Stimulated activated naive B cell treated with anti-CD40 and anti-IgM and Interleukin-4, amounts not matched to agents 10 μg/mL and 1 μg/mL and 100 μg/mL, for 72 hours (primary cell): ENCODE measurements at regions not wholly inside any gene's neighbourhood (a gene's known extent, or its start where the extent isn't known, plus 50 kb on each side); places are given as distances from the start of the nearest gene placed in this dataset.

Experiments used
- ATAC-seq, 2 donors: fragments of 150-1000 bp; cut with Tn5 transposase; replicated peaks; 2 replicates each; pipeline ENCODE4 v1.10.0; 2021; ENCODE audit warnings: moderate library complexity in 1 of 2
- DNase-seq: peaks from one replicate; pipeline ENCODE4 v3.0.0; 2021
- H3K27ac Mint-ChIP-seq: one replicate; pipeline ENCODE4 v1.8.0; 2022; ENCODE audit warnings: mild to moderate bottlenecking, mixed read lengths
- H3K27me3 Mint-ChIP-seq, 2 donors: one replicate each; pipeline ENCODE4 v1.8.0; 2022; ENCODE audit warnings: mixed read lengths in 2 of 2
- H3K36me3 Mint-ChIP-seq, 2 donors: one replicate each; pipeline ENCODE4 v1.8.0; 2022; ENCODE audit warnings: mixed read lengths in 2 of 2, mild to moderate bottlenecking in 1 of 2
- H3K4me1 Mint-ChIP-seq, 2 donors: one replicate each; pipeline ENCODE4 v1.8.0; 2022; ENCODE audit warnings: mixed read lengths in 2 of 2, mild to moderate bottlenecking in 1 of 2
- H3K4me3 Mint-ChIP-seq, 2 donors: one replicate each; pipeline ENCODE4 v1.8.0; 2022; ENCODE audit warnings: mild to moderate bottlenecking in 2 of 2, mixed read lengths in 2 of 2, moderate library complexity in 1 of 2
- H3K9me3 Mint-ChIP-seq, 2 donors: one replicate each; pipeline ENCODE4 v1.8.0; 2022; ENCODE audit warnings: mixed read lengths in 2 of 2, mild to moderate bottlenecking in 1 of 2

GRCh38 chr2:88320076-88320773 lies 132.3 kb downstream of the FOXI3 start:
- H3K9me3 Mint-ChIP-seq, result peaks cover 4% of the 10 kb centered on the region in 2 donors
- H3K4me1 Mint-ChIP-seq, result no peaks in the 10 kb centered on the region
- H3K36me3 Mint-ChIP-seq, result no peaks in the 10 kb centered on the region
- no peak for ATAC-seq
- no peak overlapping the region for H3K4me3 Mint-ChIP-seq
- H3K27me3 Mint-ChIP-seq, result peaks cover 22 to 40% of the 10 kb centered on the region in 2 donors
- no peak for DNase-seq
- H3K27ac Mint-ChIP-seq, result no peak overlapping the region

- Mint-ChIP-seq H3K9me3 (peaks cover 4 to 8% of the 10 kb centered on the region in 2 donors), H3K4me3 (no peak overlapping the region), H3K27me3 (peaks cover 14 to 28% of the 10 kb centered on the region in 2 donors), H3K27ac (no peak overlapping the region), H3K4me1 (no peaks in the 10 kb centered on the region), H3K36me3 (no peaks in the 10 kb centered on the region)
- ATAC-seq (no peak), DNase-seq (no peak)
These were observed 133.6 kb downstream of the FOXI3 start for GRCh38 chr2:88318956-88319330.

GRCh38 chr2:88318071-88318955 lies 134.2 kb downstream of the FOXI3 start:
- H3K27ac Mint-ChIP-seq, result no peak overlapping the region
- H3K4me1 Mint-ChIP-seq, result no peaks in the 10 kb centered on the region
- H3K4me3 Mint-ChIP-seq, result no peak overlapping the region
- H3K27me3 Mint-ChIP-seq, result peaks cover 14 to 26% of the 10 kb centered on the region in 2 donors
- ATAC-seq, result no peak
- peaks cover 4 to 8% of the 10 kb centered on the region in 2 donors for H3K9me3 Mint-ChIP-seq
- DNase-seq, result no peak
- H3K36me3 Mint-ChIP-seq, result no peaks in the 10 kb centered on the region

GRCh38 chr2:88310787-88311186 lies 140.6 kb downstream of the THNSL2 start:
- H3K27me3 Mint-ChIP-seq, result peaks cover 3 to 10% of the 10 kb centered on the region in 2 donors
- no peak overlapping the region for H3K27ac Mint-ChIP-seq
- DNase-seq (no peak), ATAC-seq (no peak)
- H3K9me3 Mint-ChIP-seq, result peaks cover 5 to 6% of the 10 kb centered on the region in 2 donors
- H3K4me1 Mint-ChIP-seq, result no peaks in the 10 kb centered on the region
- no peak overlapping the region for H3K4me3 Mint-ChIP-seq
- H3K36me3 Mint-ChIP-seq, result peaks cover 0 to 2% of the 10 kb centered on the region in 2 donors

- H3K27me3 Mint-ChIP-seq, result peaks cover 12 to 19% of the 10 kb centered on the region in 2 donors
- peaks cover 0 to 2% of the 10 kb centered on the region in 2 donors for H3K36me3 Mint-ChIP-seq
- H3K4me1 Mint-ChIP-seq, result no peaks in the 10 kb centered on the region
- ATAC-seq (peak; percentile 27 to 49), DNase-seq (no peak)
- no peak overlapping the region for H3K27ac Mint-ChIP-seq
- H3K4me3 Mint-ChIP-seq, result no peak overlapping the region
- H3K9me3 Mint-ChIP-seq, result peaks cover 3 to 8% of the 10 kb centered on the region in 2 donors
These were observed 137.7 kb downstream of the THNSL2 start for GRCh38 chr2:88307817-88308216.

GRCh38 chr2:88303865-88304264 lies 133.7 kb downstream of the THNSL2 start:
- Mint-ChIP-seq H3K4me3 (no peak overlapping the region), H3K4me1 (no peaks in the 10 kb centered on the region), H3K9me3 (peaks cover 3 to 8% of the 10 kb centered on the region in 2 donors), H3K36me3 (peaks cover 0 to 3% of the 10 kb centered on the region in 2 donors), H3K27ac (no peak overlapping the region), H3K27me3 (peaks cover 12 to 33% of the 10 kb centered on the region in 2 donors)
- no peak for ATAC-seq
- DNase-seq, result no peak

GRCh38 chr2:88296247-88296646 lies 126.1 kb downstream of the THNSL2 start:
- ATAC-seq (no peak), DNase-seq (no peak)
- H3K9me3 Mint-ChIP-seq, result peaks cover 2 to 4% of the 10 kb centered on the region in 2 donors
- H3K27ac Mint-ChIP-seq, result no peak overlapping the region
- no peaks in the 10 kb centered on the region for H3K4me1 Mint-ChIP-seq
- H3K36me3 Mint-ChIP-seq, result peaks cover 0 to 1% of the 10 kb centered on the region in 2 donors
- H3K4me3 Mint-ChIP-seq, result no peak overlapping the region
- peaks cover 0 to 19% of the 10 kb centered on the region in 2 donors for H3K27me3 Mint-ChIP-seq

- Mint-ChIP-seq H3K36me3 (no peaks in the 10 kb centered on the region), H3K9me3 (no peaks in the 10 kb centered on the region), H3K27me3 (peaks cover 20 to 34% of the 10 kb centered on the region in 2 donors), H3K4me3 (no peak overlapping the region), H3K4me1 (no peaks in the 10 kb centered on the region), H3K27ac (no peak overlapping the region)
- DNase-seq, result no peak
- ATAC-seq, result no peak
These were observed 113.9 kb downstream of the THNSL2 start for GRCh38 chr2:88283886-88284592.

GRCh38 chr2:88281302-88282217 lies 111.4 kb downstream of the THNSL2 start:
- H3K36me3 Mint-ChIP-seq, result no peaks in the 10 kb centered on the region
- H3K27ac Mint-ChIP-seq, result no peak overlapping the region
- ATAC-seq (no peak), DNase-seq (no peak)
- peaks cover 16 to 20% of the 10 kb centered on the region in 2 donors for H3K27me3 Mint-ChIP-seq
- H3K4me1 Mint-ChIP-seq, result no peaks in the 10 kb centered on the region
- H3K9me3 Mint-ChIP-seq, result no peaks in the 10 kb centered on the region
- no peak overlapping the region for H3K4me3 Mint-ChIP-seq

GRCh38 chr2:88269836-88270235 lies 99.7 kb downstream of the THNSL2 start:
- Mint-ChIP-seq H3K4me3 (no peak overlapping the region), H3K4me1 (peaks cover 0 to 7% of the 10 kb centered on the region in 2 donors), H3K36me3 (no peaks in the 10 kb centered on the region), H3K9me3 (peaks cover 0 to 8% of the 10 kb centered on the region in 2 donors), H3K27me3 (peaks cover 4 to 12% of the 10 kb centered on the region in 2 donors), H3K27ac (no peak overlapping the region)
- ATAC-seq, result no peak
- no peak for DNase-seq

- DNase-seq, result peak; percentile 4
- H3K36me3 Mint-ChIP-seq, result no peaks in the 10 kb centered on the region
- peaks cover 0 to 7% of the 10 kb centered on the region in 2 donors for H3K4me1 Mint-ChIP-seq
- H3K27ac Mint-ChIP-seq, result no peak overlapping the region
- no peak overlapping the region for H3K4me3 Mint-ChIP-seq
- H3K9me3 Mint-ChIP-seq, result peaks cover 0 to 8% of the 10 kb centered on the region in 2 donors
- peaks cover 10 to 30% of the 10 kb centered on the region in 2 donors for H3K27me3 Mint-ChIP-seq
- ATAC-seq, result peak; percentile 86 to 92
These were observed 95.5 kb downstream of the THNSL2 start for GRCh38 chr2:88265352-88266303.

- DNase-seq (no peak), ATAC-seq (no peak)
- Mint-ChIP-seq H3K36me3 (no peaks in the 10 kb centered on the region), H3K27ac (no peak overlapping the region), H3K27me3 (peaks cover 10 to 26% of the 10 kb centered on the region in 2 donors), H3K4me1 (peaks cover 0 to 7% of the 10 kb centered on the region in 2 donors), H3K4me3 (no peak overlapping the region), H3K9me3 (peaks cover 0 to 2% of the 10 kb centered on the region in 2 donors)
These were observed 93.7 kb downstream of the THNSL2 start for GRCh38 chr2:88263861-88264260.
